Activated T-cell treated with anti-CD3 and anti-CD28 coated beads for 4 hours (primary cell): ENCODE measurements at regions not wholly inside any gene's neighbourhood (a gene's known extent, or its start where the extent isn't known, plus 50 kb on each side); places are given as distances from the start of the nearest gene placed in this dataset.

Experiments used
- DNase-seq: peaks from one replicate; pipeline ENCODE4 v3.0.0-alpha.2; 2020

DNA sequence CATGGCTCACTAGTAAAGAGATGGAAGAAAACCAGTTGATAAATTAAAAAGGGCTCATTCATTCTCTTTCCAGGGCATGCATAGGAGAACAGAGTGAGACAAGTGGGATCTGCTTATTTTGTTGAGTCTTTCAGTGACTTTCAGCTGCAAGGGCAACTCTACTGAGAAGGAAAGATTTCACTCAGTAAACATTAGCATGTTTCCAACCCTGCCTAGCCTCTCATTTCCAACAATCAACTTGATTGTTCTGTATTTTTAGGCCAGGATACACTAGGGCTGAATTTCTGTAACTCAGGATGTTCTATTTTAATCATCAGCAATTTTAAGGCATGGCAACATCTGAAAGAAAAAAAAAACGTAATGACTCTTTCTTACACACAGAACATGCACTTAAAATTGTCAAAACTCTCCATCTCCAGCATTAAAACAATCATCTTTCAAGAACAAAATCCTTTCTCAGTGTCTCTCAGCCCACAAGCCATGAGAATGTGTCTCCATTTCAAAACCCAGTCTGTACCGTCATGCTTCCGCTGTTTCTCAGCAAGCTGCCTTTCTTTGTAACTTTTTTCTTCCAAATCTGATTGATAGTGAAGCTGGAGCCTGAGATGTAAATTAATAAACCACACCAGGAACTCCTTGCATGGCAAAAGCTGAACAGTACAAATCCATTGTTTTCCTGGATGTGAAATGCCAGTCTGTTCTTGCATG lies 147.2 kb upstream of the KLF14 start:
- DNase-seq, result no peak

GRCh38 chr7:130881799-130882141 lies 147.8 kb upstream of the KLF14 start:
- DNase-seq, result no peak

GRCh38 chr7:130882396-130882795 lies 148.4 kb upstream of the KLF14 start:
- no peak for DNase-seq

- no peak for DNase-seq
Observed at GRCh38 chr7:130883928-130884327, 149.9 kb upstream of the KLF14 start.

DNA sequence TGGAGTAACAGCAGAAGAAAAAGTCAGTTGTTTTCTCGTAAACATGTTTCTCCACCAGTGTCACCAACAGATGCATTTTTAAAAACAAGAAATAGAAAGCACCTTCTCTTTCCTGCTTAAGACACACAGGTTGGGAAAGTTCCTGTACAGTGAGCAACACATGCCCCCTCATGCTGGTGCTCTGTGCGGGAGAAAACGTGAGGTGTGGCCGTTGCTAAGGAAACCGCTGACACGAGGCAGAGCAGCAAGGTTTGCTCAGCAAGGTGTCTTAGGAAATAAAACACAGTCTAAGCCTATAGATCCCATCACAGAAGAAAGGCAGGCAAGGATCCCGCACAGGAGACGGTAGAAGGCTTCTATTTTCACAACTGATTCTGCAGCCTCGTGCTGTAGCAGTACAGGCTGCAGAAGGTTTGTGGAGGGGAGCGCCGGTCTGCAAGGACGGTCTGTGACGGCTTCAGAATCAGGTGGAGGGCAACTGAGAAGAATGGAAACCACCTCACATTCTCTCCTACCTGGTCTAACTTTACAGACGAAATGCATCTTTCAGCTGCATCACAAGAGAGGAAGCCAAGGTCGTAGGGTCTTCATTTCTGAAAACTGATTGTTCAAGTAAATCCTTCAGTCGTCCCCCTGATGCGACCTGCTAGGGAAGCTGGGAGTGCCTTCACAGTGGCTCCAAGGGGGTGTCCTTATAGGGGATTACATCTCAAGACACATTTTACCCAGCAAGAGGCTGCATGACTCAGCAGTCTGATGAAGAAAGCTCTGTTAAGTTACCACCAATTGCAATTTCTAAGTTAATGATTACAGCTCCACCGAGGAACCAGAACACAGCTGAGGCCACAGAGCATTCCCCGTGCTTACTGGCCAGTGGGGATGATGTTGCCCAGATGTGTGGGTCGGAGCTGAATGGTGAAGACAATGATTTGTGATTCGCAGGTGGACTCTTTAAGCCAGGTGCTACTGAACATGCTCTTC lies 150.7 kb upstream of the KLF14 start:
- no peak for DNase-seq

DNA sequence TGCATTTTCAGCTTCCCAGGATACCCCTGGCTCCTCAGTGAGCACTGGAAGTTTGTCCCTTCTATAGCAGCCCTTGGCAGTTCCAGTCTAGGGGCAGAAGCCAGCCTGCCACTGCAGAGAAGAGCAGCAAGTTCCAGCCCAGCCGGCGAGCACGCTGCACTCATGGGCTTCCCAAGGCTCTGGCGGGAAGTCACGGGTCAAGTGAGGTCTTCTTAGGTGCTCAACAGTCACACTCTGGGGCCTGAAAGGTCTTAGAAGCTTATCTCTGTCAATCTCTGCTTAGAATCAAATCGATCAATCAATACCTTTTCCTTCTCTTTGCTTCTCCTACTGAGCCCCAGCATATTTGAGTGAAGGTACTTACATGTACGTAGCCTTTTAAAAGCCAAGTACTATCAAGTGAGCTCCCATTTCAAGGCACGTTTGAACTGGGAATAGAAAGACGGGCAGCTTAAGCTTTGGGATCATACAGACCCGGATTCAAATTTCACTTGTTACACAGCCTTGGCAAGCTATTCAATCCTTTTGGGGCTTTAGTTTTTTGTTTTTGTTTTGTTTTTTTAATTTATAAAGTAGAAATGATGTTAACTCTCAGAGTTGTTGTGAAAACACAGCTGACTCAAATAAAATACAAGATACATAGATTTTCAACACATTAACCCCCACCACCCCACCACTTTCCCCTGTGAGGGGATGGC lies 152.6 kb upstream of the KLF14 start:
- no peak for DNase-seq

GRCh38 chr7:130887182-130887956 lies 153.4 kb upstream of the KLF14 start:
- no peak for DNase-seq

GRCh38 chr7:130887957-130888371 lies 154.0 kb upstream of the KLF14 start:
- DNase-seq, result no peak

DNA sequence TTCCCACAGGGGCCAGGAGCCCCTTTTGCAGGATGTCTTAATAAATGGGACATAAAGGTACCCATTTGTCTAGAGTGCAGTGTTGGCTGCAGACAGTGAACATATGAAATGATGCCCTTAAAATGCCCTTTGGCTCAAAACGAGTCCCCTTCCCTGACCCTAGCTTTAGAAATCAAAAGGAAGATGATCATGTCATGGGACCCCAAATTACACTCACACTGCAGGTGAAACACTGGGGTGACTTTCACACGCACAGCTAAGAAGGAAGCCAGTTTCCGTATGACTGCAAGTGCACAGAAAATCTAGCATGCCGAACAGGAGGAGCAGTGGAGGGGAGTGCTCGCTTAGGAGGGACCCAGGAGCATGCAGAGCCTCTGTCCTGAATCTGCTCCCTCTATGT lies 154.5 kb upstream of the KLF14 start:
- DNase-seq, result no peak

DNA sequence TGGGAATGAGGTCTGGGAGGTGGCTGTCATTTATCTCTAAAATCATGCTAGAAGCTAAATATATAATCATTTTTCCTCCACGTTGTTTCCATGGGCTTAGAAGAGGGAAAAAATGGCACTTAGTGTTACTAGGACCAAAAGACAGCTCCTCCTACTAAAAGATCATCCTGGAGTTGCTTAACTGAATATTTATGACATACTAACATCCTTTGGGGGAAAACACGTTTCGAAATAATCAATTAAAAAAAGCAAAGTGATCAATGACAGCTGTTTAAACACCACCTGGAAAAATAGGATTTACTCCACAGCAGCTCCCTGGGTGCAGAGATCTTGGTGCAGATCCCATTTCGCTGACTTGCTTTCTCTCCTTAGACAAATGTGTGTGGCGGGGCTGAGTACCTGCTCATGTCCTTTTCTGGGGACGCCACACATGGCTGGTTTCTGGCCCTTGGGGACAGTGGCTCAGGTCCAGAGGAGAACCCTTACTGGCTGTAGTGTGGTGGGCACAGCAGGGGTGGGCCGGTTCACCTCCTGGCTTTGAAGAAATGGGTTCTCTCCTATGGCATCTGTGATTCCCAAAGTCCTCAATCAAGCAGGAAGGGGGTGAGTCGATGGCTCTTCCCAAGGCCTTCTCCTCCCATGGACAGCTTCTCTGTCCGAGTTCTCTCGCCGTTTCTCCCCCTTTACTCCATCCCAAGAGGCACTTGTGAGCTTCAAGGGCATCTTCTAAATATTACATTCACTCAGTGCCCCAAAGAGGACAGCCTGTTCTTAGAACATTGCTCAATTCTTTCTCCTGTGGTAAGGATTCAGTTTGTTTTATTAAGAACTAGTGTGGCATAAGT lies 156.4 kb upstream of the KLF14 start:
- DNase-seq, result no peak

DNA sequence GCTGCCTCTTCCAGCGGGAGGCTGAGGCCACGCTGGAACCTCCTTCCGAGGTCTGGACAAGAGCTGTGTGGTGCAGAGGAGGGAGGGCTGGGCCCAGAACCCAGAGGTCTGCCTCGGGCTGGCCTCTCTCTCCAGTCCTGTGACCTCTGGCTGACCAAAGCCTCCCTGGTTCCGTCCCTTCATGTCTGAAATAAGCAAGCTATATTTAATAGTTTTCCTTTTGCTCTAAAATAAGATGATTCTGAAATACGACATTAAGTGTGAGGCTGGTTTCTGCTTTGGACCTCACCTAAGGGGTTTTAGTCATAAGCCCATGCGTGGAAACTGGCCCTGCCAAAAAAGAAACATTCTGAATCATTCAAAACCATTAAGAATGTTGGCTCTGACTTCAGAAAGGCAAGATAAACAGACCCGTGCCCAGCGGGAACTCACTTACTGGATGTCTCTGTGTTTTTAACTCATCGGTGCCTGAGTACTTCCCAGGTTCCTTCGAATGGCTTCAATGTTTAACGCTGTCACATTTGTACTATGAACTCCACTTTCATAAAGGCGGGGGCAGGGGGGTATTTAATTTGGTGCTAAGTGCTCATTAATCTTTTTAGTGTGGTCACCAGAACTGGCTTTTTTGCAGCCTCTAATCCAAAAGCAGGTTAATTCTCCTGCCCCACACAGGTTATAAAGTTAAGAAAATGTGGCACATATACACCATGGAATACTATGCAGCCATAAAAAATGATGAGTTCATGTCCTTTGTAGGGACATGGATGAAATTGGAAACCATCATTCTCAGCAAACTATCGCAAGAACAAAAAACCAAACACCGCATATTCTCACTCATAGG lies 157.5 kb upstream of the KLF14 start:
- DNase-seq, result no peak

GRCh38 chr7:130893441-130893894 lies 159.5 kb upstream of the KLF14 start:
- no peak for DNase-seq

- DNase-seq, result no peak
Observed at GRCh38 chr7:130894146-130894908, 160.3 kb upstream of the KLF14 start.

DNA sequence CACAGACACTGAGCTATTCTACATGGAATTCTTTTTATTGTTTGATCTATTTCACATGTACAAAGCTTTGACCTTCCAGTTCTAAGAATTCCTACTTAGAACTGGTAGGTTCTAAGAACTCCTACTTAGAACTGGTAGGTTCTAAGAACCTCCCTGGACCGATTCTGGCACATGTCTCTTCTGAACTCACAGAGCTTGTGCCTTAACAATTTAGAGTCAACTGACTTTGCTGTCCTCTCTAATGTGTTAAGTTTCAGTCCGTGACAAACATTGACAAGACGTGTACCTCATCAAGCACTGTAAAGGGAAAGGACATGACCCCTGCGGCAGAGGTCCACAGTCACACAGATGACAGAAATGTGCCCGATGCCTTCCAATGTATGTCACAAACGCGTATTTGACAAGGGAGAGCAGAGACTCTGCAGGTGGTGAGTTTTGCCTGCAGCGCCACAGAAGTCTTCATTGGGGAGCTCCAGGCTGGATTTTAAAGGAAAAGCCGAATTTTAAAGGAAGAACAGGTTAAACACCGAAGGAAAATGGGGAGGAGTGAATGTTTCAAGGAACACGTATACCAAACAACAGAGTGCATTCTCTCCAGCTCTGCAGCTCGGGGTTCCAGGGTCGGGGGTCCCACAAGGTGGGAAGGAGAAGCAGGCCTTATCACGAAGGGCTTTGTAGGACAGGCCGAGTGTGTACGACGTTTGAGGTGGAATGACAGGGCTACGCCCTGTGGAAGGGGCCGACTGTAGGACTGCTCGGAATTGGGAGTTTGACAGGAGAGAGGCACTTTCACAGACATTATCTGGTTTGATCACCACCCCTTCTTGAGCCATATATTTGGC lies 161.1 kb upstream of the KLF14 start:
- no peak for DNase-seq

DNA sequence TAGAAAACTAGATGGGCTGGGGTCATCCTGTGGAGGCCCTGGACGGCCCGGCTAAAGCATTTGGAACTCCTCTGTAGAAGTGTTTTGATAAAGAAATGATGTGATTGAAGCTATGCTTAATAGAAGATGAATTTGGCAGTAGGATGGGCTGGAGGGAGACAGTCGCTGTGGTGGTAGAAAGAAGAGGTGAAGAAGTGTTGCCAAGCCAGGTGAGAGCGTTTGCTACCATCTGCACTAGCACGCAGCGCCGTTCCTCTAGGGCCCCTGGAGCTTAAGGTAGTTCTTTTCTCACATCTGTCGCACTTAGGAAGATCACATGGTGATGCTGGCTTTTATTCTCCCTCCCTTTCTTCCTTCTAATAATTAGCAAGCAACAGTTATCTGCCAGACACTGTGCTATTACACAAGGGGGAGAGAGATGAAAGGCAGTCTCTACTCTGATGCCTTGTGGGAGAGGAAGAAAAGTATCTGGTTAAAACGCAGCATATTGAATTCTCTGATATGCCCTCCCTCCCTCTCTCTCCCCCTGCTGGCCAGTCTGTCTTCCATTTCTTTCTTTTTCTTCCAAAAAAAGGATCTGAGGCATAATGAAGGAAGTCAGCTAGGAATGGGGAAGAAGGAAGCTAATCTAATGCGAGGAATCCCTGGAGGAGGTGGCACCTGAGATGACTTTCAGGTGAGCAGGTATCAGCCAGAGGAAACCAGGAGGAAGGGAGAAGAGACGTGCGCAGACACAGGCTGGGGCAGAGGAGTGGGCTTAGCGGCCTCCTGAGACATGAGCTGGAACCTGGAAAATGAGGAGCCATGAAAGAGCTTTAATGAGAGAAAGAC lies 162.3 kb upstream of the KLF14 start:
- DNase-seq, result no peak

GRCh38 chr7:130896898-130897514 lies 163.0 kb upstream of the KLF14 start:
- peak; percentile 65 for DNase-seq
